ENCODE measurements at regions not wholly inside any gene's neighbourhood (a gene's known extent, or its start where the extent isn't known, plus 50 kb on each side); places are given as distances from the start of the nearest gene placed in this dataset.

DNA sequence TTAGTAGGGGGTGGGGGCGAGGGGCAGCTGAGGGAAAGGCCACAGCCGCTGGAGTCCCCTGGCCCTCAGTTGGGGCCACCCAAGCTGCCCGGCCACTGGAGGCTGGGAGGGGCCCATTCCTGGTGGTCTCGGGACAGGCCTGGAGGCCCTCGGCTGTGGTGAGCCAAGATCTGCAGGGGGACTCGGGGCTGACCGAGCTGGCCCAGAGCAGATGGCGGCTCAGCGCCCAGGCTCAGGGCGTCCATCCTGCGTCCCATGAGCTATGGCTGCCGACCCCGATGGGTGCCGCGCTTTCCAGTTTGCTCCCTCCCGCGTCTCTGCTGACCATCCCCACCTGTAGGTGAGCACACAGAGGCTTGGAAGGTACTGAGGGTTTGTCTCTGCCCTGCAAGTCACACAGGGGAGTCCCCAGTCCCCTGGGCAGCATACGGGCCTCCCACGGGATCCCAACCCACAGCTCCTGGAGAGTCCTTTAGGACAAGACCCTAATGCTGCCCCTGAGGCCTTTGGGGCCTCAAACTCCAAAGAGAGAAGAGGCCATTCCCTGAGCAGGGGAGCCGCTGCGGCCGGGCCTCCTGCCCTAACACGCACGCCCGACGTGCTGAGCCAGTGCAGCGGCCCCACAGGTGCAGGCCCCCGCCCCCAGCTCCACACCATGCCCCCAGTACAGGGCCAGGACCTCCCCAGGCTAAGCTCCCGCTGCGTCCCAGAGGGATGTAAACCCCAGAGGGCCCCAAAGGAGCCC, 107.2 kb downstream of the MICALL2 start:
- TF ChIP-seq POLR2AphosphoS5 (IDR thresholded peaks at IDR 0.05; ENCODE audit: low read depth, low read length) (no peak), SIN3A (IDR thresholded peaks at IDR 0.05; ENCODE audit: borderline replicate concordance, insufficient read depth, low read length) (no peak), TAF1 (IDR thresholded peaks at IDR 0.05; ENCODE audit: borderline replicate concordance, insufficient read depth, low read length) (no peak)
